Suprapubic skin (tissue), 4 donors: ENCODE measurements at regions not wholly inside any gene's neighbourhood (a gene's known extent, or its start where the extent isn't known, plus 50 kb on each side); places are given as distances from the start of the nearest gene placed in this dataset.

Source experiments
- DNase-seq, 2 donors: peaks; one replicate each; pipeline ENCODE4 v3.0.0-alpha.2; 2019; ENCODE audit warnings: low spot score in 2 of 2
- H3K27ac ChIP-seq: fragments of 200-600 bp; sonication (generic); one replicate; pipeline ENCODE4 v1.5.1; 2019
- H3K27me3 ChIP-seq: fragments of 200-600 bp; sonication (generic); one replicate; pipeline ENCODE4 v1.5.1; 2019
- H3K36me3 ChIP-seq: fragments of 200-600 bp; sonication (generic); one replicate; pipeline ENCODE4 v1.5.1; 2019
- H3K4me1 ChIP-seq: fragments of 200-600 bp; sonication (generic); one replicate; pipeline ENCODE4 v1.5.1; 2019
- H3K4me3 ChIP-seq: fragments of 200-600 bp; sonication (generic); one replicate; pipeline ENCODE4 v1.5.1; 2019; ENCODE audit warnings: mild to moderate bottlenecking
- H3K9me3 ChIP-seq: fragments of 200-600 bp; sonication (generic); one replicate; pipeline ENCODE4 v1.5.1; 2019
- EP300 ChIP-seq: sonication (generic); formaldehyde crosslinking; IDR thresholded peaks from one replicate; pipeline ENCODE4 v1.6.1; 2017; ENCODE audit warnings: antibody characterized with exemption
- POLR2A ChIP-seq, 2 donors: fragments of 450-650 bp; IDR thresholded peaks; one replicate each; pipeline ENCODE4 v1.6.1; 2017; ENCODE audit warnings: antibody characterized with exemption in 2 of 2, mild to moderate bottlenecking in 2 of 2, moderate library complexity in 2 of 2
- POLR2AphosphoS5 ChIP-seq, 3 donors: sonication (generic); formaldehyde crosslinking; IDR thresholded peaks; one replicate each; pipeline ENCODE4 v1.6.1; 2017; ENCODE audit warnings: antibody characterized with exemption in 3 of 3
- WGBS: methylation state at CpG from one replicate; pipeline ENCODE4 v1.1.5; 2018; 5-methylcytosine and 5-hydroxymethylcytosine counted together
- TF ChIP-seq, protein P1 (sequence below), 2 donors: fragments of 200-600 bp in 1 of 2; fragments of 450-650 bp in 1 of 2; sonication (generic) in 1 of 2; IDR thresholded peaks; one replicate each; pipeline ENCODE4 v1.5.1; 2016 to 2019; ENCODE audit warnings: antibody characterized with exemption in 2 of 2, mild to moderate bottlenecking in 1 of 2, moderate library complexity in 1 of 2

DNA sequence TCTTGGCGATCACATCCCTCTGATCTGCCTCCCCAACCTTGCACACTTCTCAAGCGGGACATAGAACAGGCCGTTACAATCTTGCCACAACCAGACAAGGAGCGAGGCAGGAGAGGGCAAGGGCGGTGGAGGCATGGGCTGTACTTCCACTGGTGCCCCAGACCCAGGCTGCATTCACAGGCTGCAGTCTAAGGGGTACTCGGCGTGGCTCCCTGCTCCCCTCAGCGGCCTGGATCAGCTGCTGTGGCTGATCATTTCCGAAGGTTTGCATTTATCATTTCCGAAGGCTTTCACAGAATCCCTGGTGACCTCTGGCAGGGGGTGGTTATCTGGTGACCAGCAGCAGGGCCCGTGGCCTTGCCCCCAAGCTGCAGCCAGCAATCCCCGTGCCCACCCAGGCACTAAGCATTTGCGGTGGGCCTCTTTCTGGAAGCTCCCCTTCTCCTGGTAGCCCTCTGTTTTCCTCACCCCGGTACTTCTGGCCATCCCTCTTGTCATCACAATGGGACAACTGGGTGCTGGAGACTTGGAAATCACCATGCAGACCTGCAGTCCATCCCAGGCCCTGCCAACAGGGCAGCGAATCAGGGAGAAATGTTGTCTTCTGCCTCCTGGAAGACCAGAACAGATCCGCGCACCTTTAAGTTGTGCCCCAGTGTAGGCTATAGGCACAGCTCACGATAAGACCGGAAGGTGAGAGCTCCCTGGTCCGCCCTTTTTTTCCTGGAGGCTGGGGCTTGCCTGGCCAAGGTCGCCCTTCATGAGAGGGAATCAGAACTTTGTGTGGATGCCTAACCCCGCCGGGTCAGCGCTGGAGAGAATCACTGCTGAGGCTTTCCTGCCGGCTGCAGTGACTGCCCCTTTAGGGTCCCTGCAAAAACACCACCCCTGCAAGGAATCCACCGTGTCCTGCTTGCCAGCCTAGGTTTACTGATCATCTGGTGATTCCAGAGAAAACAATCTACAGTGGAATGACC lies 1739.1 kb downstream of the TP53TG3F start:
- no peaks in the 10 kb centered on the region for H3K4me1 ChIP-seq
- H3K27me3 ChIP-seq, result no peaks in the 10 kb centered on the region
- WGBS, result 81% methylated on average over 25 of the region's 26 CpGs
- no peak for DNase-seq
- no peaks in the 10 kb centered on the region for H3K36me3 ChIP-seq
- TF ChIP-seq, protein P1, sequence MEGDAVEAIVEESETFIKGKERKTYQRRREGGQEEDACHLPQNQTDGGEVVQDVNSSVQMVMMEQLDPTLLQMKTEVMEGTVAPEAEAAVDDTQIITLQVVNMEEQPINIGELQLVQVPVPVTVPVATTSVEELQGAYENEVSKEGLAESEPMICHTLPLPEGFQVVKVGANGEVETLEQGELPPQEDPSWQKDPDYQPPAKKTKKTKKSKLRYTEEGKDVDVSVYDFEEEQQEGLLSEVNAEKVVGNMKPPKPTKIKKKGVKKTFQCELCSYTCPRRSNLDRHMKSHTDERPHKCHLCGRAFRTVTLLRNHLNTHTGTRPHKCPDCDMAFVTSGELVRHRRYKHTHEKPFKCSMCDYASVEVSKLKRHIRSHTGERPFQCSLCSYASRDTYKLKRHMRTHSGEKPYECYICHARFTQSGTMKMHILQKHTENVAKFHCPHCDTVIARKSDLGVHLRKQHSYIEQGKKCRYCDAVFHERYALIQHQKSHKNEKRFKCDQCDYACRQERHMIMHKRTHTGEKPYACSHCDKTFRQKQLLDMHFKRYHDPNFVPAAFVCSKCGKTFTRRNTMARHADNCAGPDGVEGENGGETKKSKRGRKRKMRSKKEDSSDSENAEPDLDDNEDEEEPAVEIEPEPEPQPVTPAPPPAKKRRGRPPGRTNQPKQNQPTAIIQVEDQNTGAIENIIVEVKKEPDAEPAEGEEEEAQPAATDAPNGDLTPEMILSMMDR (IDR thresholded peaks at IDR 0.05), result no peak
- TF ChIP-seq POLR2AphosphoS5 (IDR thresholded peaks at IDR 0.05) (no peak), POLR2A (IDR thresholded peaks at IDR 0.05) (no peak), EP300 (no peak)
- H3K4me3 ChIP-seq, result no peak overlapping the region
- no peak overlapping the region for H3K27ac ChIP-seq
- H3K9me3 ChIP-seq, result peaks cover 3% of the 10 kb centered on the region

DNA sequence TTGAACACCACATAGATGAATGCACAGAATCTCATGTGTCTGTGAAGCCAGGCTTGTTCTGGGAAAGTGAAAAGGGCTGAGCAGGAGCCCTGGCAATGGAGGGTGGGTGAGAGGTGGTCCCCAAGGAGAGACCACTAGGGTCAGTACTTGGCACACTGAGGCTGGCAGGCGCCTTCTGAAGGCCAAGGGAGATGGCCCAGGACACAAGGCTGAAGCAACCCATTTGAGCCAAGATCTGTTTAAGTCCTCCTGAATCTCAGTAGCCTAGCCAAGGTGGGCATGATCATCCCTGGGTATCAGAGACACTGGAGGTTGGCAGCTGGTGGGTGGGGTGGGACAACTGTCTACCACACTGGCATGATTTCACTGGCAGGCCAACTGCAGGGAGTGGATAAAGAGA lies 1741.2 kb downstream of the TP53TG3F start:
- no peaks in the 10 kb centered on the region for H3K27me3 ChIP-seq
- WGBS, result 64% methylated on average over 1 of the region's 1 CpG
- no peaks in the 10 kb centered on the region for H3K4me1 ChIP-seq
- H3K9me3 ChIP-seq, result no peaks in the 10 kb centered on the region
- no peaks in the 10 kb centered on the region for H3K36me3 ChIP-seq
- H3K4me3 ChIP-seq, result no peak overlapping the region
- TF ChIP-seq, protein P1 (IDR thresholded peaks at IDR 0.05), result no peak
- no peak for TF ChIP-seq POLR2A (IDR thresholded peaks at IDR 0.05)
- no peak for TF ChIP-seq POLR2AphosphoS5 (IDR thresholded peaks at IDR 0.05)
- no peak for TF ChIP-seq EP300
- DNase-seq, result no peak
- H3K27ac ChIP-seq, result no peak overlapping the region

DNA sequence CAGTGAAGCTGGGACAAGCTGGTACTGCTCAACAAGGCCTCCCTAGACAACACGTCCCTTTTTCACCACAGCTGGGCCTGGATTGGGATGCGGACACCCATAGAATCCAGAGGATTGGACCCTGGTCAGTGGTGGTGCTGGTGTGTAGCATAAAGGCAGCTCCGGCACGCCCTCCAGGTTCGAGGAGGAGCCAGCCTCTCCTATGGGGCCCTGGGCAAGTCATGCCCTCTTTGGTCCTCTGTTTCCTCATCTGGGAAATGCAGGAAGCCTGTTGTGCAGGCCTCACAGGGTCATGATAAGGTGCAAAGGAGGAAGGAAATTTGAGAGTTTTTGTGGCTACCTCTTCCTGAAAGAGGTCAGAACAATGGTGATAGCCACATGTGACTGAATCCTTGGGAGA lies 1741.7 kb downstream of the TP53TG3F start:
- H3K9me3 ChIP-seq, result no peaks in the 10 kb centered on the region
- no peaks in the 10 kb centered on the region for H3K27me3 ChIP-seq
- no peak overlapping the region for H3K4me3 ChIP-seq
- no peaks in the 10 kb centered on the region for H3K4me1 ChIP-seq
- DNase-seq, result peak in 1 of 2 donors; percentile 69
- TF ChIP-seq, protein P1 (IDR thresholded peaks at IDR 0.05), result no peak
- H3K27ac ChIP-seq, result no peak overlapping the region
- H3K36me3 ChIP-seq, result no peaks in the 10 kb centered on the region
- 84% methylated on average over 5 of the region's 5 CpGs for WGBS

DNA sequence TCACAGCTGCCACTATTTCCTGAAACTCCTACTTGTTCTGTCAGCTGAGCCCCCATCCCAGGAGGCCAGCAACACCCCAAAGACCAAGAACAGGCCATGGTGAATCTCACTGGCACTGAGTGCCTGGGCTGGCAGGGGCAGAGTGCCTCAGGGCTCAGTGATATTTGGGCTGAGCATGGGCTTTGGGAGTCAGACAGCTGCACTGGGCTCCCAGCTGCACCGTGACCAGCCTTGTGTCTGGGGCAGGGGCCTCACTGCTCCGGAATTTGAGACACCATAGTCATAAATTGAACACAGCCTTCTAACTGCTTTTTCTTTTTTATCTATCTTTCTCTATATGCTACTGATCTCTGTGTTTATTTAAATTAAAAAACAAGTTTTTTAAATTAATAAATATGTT lies 1744.2 kb downstream of the TP53TG3F start:
- no peaks in the 10 kb centered on the region for H3K36me3 ChIP-seq
- no peak for TF ChIP-seq POLR2A (IDR thresholded peaks at IDR 0.05)
- TF ChIP-seq, protein P1 (IDR thresholded peaks at IDR 0.05), result no peak
- TF ChIP-seq POLR2AphosphoS5 (IDR thresholded peaks at IDR 0.05), result no peak
- no peak for TF ChIP-seq EP300
- no peak for DNase-seq
- H3K27me3 ChIP-seq, result no peaks in the 10 kb centered on the region
- no peak overlapping the region for H3K27ac ChIP-seq
- H3K4me3 ChIP-seq, result no peak overlapping the region
- H3K4me1 ChIP-seq, result no peaks in the 10 kb centered on the region
- H3K9me3 ChIP-seq, result no peaks in the 10 kb centered on the region
- WGBS, result 77% methylated on average over 2 of the region's 2 CpGs

DNA sequence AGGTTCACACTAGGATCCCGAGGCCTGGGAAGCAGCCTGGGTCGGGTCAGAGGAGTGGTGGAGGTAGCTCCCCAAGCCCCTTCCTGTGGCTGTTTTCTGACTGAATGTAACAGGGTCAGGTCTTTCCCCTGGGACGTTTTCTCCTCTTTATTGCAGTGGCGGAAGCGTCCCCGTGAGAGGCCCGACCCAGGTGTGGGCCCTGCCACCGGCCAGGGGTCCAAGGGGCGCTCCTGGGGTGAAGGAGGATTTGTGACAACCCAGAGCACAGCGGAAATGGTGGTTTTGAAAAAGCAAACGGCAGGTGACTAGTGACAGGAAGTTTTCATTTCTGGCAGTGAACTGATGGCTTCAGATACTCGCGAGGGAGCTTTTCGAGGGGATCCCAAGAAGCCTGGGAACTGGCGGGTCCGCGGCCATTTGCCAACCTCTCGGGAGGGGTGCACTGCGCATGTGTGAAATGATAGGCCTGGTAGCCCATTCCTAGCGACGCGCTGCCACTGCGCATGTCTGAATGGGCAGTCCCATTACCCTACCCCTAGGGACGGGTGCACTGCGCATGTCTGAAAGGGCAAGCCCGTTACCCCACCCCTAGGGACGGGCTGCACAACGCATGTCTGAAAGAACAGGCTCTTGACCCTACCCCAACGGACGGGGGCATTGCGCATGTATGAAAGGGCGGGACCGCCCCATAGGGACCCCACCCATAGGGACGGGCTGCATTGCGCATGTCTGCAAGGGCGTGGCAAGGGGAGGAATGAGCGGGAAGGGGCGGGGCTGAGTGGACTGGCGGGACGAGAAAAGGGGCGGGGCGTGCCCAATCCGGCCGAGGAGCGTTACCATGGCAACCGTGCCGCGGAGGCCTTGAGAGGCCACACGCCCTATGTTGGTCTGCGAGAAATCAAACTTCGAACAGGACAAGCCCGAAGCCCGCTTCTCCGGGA lies 1747.9 kb downstream of the TP53TG3F start:
- TF ChIP-seq POLR2A (IDR thresholded peaks at IDR 0.05) (no peak), EP300 (no peak), POLR2AphosphoS5 (IDR thresholded peaks at IDR 0.05) (no peak)
- TF ChIP-seq, protein P1 (IDR thresholded peaks at IDR 0.05), result no peak
- Histone ChIP-seq H3K27me3 (no peaks in the 10 kb centered on the region), H3K4me1 (no peaks in the 10 kb centered on the region), H3K36me3 (no peaks in the 10 kb centered on the region), H3K4me3 (no peak overlapping the region), H3K9me3 (no peaks in the 10 kb centered on the region), H3K27ac (no peak overlapping the region)
- WGBS, result 67% methylated on average over 35 of the region's 54 CpGs
- DNase-seq, result peak in 1 of 2 donors; percentile 58
